H9 (cell line): ENCODE measurements at regions not wholly inside any gene's neighbourhood (a gene's known extent, or its start where the extent isn't known, plus 50 kb on each side); places are given as distances from the start of the nearest gene placed in this dataset.
"Not testable (repeated sequence)": the region's sequence is repeated elsewhere in the genome, so short reads cannot be mapped to it uniquely, and the experiment has no call there.

Experiments
- DNase-seq: peaks from one replicate; pipeline ENCODE4 v3.0.0-alpha.2; 2017
- H2AFZ ChIP-seq: one replicate; pipeline ENCODE4 v1.6.1; 2013; ENCODE audit warnings: mild to moderate bottlenecking, low read length, control low read depth, moderate library complexity
- H2AK5ac ChIP-seq: 2 replicates; pipeline ENCODE4 v1.6.1; 2013; ENCODE audit warnings: low read length, control low read depth, mixed read lengths; ENCODE audit not compliant: insufficient read length
- H2BK120ac ChIP-seq: one replicate; pipeline ENCODE4 v1.6.1; 2013; ENCODE audit warnings: low read depth, mild to moderate bottlenecking, low read length, control low read depth, inconsistent platforms; ENCODE audit not compliant: poor library complexity, severe bottlenecking
- H2BK12ac ChIP-seq: 2 replicates; pipeline ENCODE4 v1.6.1; 2013; ENCODE audit warnings: low read length, control low read depth, mixed read lengths, low read depth; ENCODE audit not compliant: insufficient read length
- H2BK15ac ChIP-seq: 2 replicates; pipeline ENCODE4 v1.6.1; 2013; ENCODE audit warnings: low read depth, low read length, control low read depth
- H2BK20ac ChIP-seq: one replicate; pipeline ENCODE4 v1.6.1; 2013; ENCODE audit warnings: low read depth, mild to moderate bottlenecking, low read length, control low read depth, inconsistent platforms; ENCODE audit not compliant: poor library complexity, severe bottlenecking
- H2BK5ac ChIP-seq: 2 replicates; pipeline ENCODE4 v1.6.1; 2013; ENCODE audit warnings: low read length, control low read depth, mixed read lengths; ENCODE audit not compliant: insufficient read length
- H3K14ac ChIP-seq: 2 replicates; pipeline ENCODE4 v1.6.1; 2013; ENCODE audit warnings: low read length, control low read depth; ENCODE audit not compliant: insufficient read depth
- H3K18ac ChIP-seq: 2 replicates; pipeline ENCODE4 v1.6.1; 2013; ENCODE audit warnings: low read depth, mild to moderate bottlenecking, mixed read lengths, low read length, control low read depth; ENCODE audit not compliant: insufficient read length
- H3K23ac ChIP-seq: 2 replicates; pipeline ENCODE4 v1.6.1; 2013; ENCODE audit warnings: low read length, control low read depth, mixed read lengths, low read depth; ENCODE audit not compliant: insufficient read length
- H3K23me2 ChIP-seq: 2 replicates; pipeline ENCODE4 v1.6.1; 2013; ENCODE audit warnings: low read depth, mild to moderate bottlenecking, mixed read lengths, low read length, control low read depth; ENCODE audit not compliant: insufficient read length, poor library complexity, severe bottlenecking
- H3K27ac ChIP-seq: 2 replicates; pipeline ENCODE4 v1.5.1; 2013; ENCODE audit warnings: low read length, control low read depth, mixed read lengths, low read depth; ENCODE audit not compliant: insufficient read length
- H3K27me3 ChIP-seq: 2 replicates; pipeline ENCODE4 v1.6.1; 2013; ENCODE audit warnings: low read length, control low read depth, inconsistent platforms; ENCODE audit not compliant: insufficient read depth
- H3K4ac ChIP-seq: 2 replicates; pipeline ENCODE4 v1.6.1; 2013; ENCODE audit warnings: low read depth, mild to moderate bottlenecking, control low read depth, inconsistent platforms, low read length, moderate library complexity
- H3K4me1 ChIP-seq: 2 replicates; pipeline ENCODE4 v1.6.1; 2013; ENCODE audit warnings: low read length, control low read depth, inconsistent platforms; ENCODE audit not compliant: insufficient read depth
- H3K4me2 ChIP-seq: 2 replicates; pipeline ENCODE4 v1.6.1; 2013; ENCODE audit warnings: low read length, control low read depth, mixed read lengths; ENCODE audit not compliant: insufficient read length, insufficient read depth
- H3K56ac ChIP-seq: 2 replicates; pipeline ENCODE4 v1.6.1; 2013; ENCODE audit warnings: low read depth, mild to moderate bottlenecking, mixed read lengths, low read length, control low read depth; ENCODE audit not compliant: insufficient read length
- H3K79me1 ChIP-seq: 2 replicates; pipeline ENCODE4 v1.6.1; 2013; ENCODE audit warnings: low read depth, mild to moderate bottlenecking, moderate library complexity, low read length, control low read depth, inconsistent platforms; ENCODE audit not compliant: insufficient read depth, poor library complexity, severe bottlenecking
- H3K79me2 ChIP-seq: 2 replicates; pipeline ENCODE4 v1.6.1; 2013; ENCODE audit warnings: low read length, control low read depth, inconsistent platforms; ENCODE audit not compliant: insufficient read depth
- H3K9ac ChIP-seq: 2 replicates; pipeline ENCODE4 v1.6.1; 2013; ENCODE audit warnings: low read length, control low read depth, mixed read lengths; ENCODE audit not compliant: insufficient read length; ENCODE audit errors: extremely low read depth
- H3K9me3 ChIP-seq: one replicate; pipeline ENCODE4 v1.6.1; 2013; ENCODE audit warnings: low read depth, low read length, inconsistent platforms; ENCODE audit not compliant: control insufficient read depth
- H3T11ph ChIP-seq: one replicate; pipeline ENCODE4 v1.6.1; 2013; ENCODE audit warnings: mild to moderate bottlenecking, low read length, control low read depth, inconsistent platforms
- H4K20me1 ChIP-seq: one replicate; pipeline ENCODE4 v1.6.1; 2013; ENCODE audit not compliant: control insufficient read depth, insufficient read length, insufficient read depth
- H4K5ac ChIP-seq: 2 replicates; pipeline ENCODE4 v1.6.1; 2013; ENCODE audit warnings: low read depth, mild to moderate bottlenecking, mixed read lengths, low read length, control low read depth; ENCODE audit not compliant: insufficient read length
- H4K8ac ChIP-seq: replicated peaks from 2 replicates; pipeline ENCODE4 v1.6.1; 2013; ENCODE audit warnings: low read length, control low read depth, mixed read lengths, low read depth; ENCODE audit not compliant: insufficient read length
- H4K91ac ChIP-seq: 2 replicates; pipeline ENCODE4 v1.6.1; 2013; ENCODE audit warnings: low read depth, mild to moderate bottlenecking, moderate library complexity, mixed read lengths, low read length, control low read depth; ENCODE audit not compliant: insufficient read length
- H3K27ac Mint-ChIP-seq, 3 experiments: 2 replicates in 2 of 3; 3 replicates in 1 of 3; pipeline ENCODE4 v1.8.0; 2020 to 2021; ENCODE audit warnings: mixed read lengths in 3 of 3, mild to moderate bottlenecking in 1 of 3, moderate library complexity in 1 of 3
- H3K27me3 Mint-ChIP-seq: 2 replicates; pipeline ENCODE4 v1.8.0; 2021; ENCODE audit warnings: low read depth, mild to moderate bottlenecking, moderate library complexity, mixed read lengths
- H3K36me3 Mint-ChIP-seq, 3 experiments: 2 replicates in 2 of 3; 3 replicates in 1 of 3; pipeline ENCODE4 v1.8.0; 2020 to 2021; ENCODE audit warnings: low read depth in 3 of 3, mixed read lengths in 3 of 3; ENCODE audit not compliant: insufficient read depth in 1 of 3
- H3K4me1 Mint-ChIP-seq, 2 experiments: 2 replicates each; pipeline ENCODE4 v1.8.0; 2020; ENCODE audit warnings: mixed read lengths in 2 of 2
- H3K4me3 Mint-ChIP-seq, 2 experiments: 2 replicates in 1 of 2; 3 replicates in 1 of 2; pipeline ENCODE4 v1.8.0; 2020 to 2021; ENCODE audit warnings: mild to moderate bottlenecking in 2 of 2, mixed read lengths in 2 of 2, moderate library complexity in 1 of 2
- H3K9me3 Mint-ChIP-seq, 2 experiments: 2 replicates in 1 of 2; 3 replicates in 1 of 2; pipeline ENCODE4 v1.8.0; 2020; ENCODE audit warnings: mild to moderate bottlenecking in 2 of 2, mixed read lengths in 2 of 2, moderate library complexity in 1 of 2
- WGBS: extraction: QIAGEN DNeasy Blood & Tissue Kit; methylation state at CpG from one replicate; pipeline ENCODE4 v1.1.7; 2013; ENCODE audit warnings: missing lambda C conversion rate, low lambda C conversion rate, mixed read lengths; ENCODE audit not compliant: insufficient read length; ENCODE audit errors: extremely low coverage; 5-methylcytosine and 5-hydroxymethylcytosine counted together

- not testable (repeated sequence) for H3T11ph ChIP-seq, H3K18ac ChIP-seq, H3K4me1 Mint-ChIP-seq, H2BK12ac ChIP-seq, H3K23me2 ChIP-seq, H3K4ac ChIP-seq, H3K9me3 Mint-ChIP-seq, H4K20me1 ChIP-seq, H3K9me3 ChIP-seq, H3K27ac Mint-ChIP-seq, H3K79me1 ChIP-seq, H3K14ac ChIP-seq, H2BK20ac ChIP-seq, H3K36me3 Mint-ChIP-seq, H4K8ac ChIP-seq, H2BK120ac ChIP-seq, H3K4me3 Mint-ChIP-seq, H2BK5ac ChIP-seq, H2BK15ac ChIP-seq, H3K23ac ChIP-seq, H3K79me2 ChIP-seq, H3K4me1 ChIP-seq, H3K27ac ChIP-seq, H2AK5ac ChIP-seq, H4K5ac ChIP-seq, H3K27me3 ChIP-seq, H3K56ac ChIP-seq, H3K9ac ChIP-seq, H2AFZ ChIP-seq, H4K91ac ChIP-seq, H3K4me2 ChIP-seq
- no CpG with 5 or more reads among the region's 49 CpGs for WGBS
- peaks cover 30% of the 10 kb centered on the region for H3K27me3 Mint-ChIP-seq
- DNase-seq: peak; percentile 43
These were observed 83.9 kb upstream of the ZNG1F start for GRCh38 chr9:41272879-41273548.

GRCh38 chr9:41270992-41271391 is 81.9 kb upstream of the ZNG1F start:
- not testable (repeated sequence) for H2AFZ ChIP-seq, H2AK5ac ChIP-seq, H3K4me1 ChIP-seq, H4K8ac ChIP-seq, H4K20me1 ChIP-seq, H3K9me3 Mint-ChIP-seq, H2BK5ac ChIP-seq, H3K27ac Mint-ChIP-seq, H3K4me3 Mint-ChIP-seq, DNase-seq, H3K4me1 Mint-ChIP-seq, H4K91ac ChIP-seq, H3K23me2 ChIP-seq, H4K5ac ChIP-seq, H3K36me3 Mint-ChIP-seq, H3K23ac ChIP-seq, H3K27ac ChIP-seq, H3K79me2 ChIP-seq, H2BK12ac ChIP-seq, H3K56ac ChIP-seq, H3K14ac ChIP-seq, H2BK120ac ChIP-seq, H2BK15ac ChIP-seq, H3K9me3 ChIP-seq, H3K4ac ChIP-seq, H3K18ac ChIP-seq, H2BK20ac ChIP-seq, H3T11ph ChIP-seq, H3K79me1 ChIP-seq, H3K27me3 ChIP-seq, H3K4me2 ChIP-seq, H3K9ac ChIP-seq
- no CpG with 5 or more reads among the region's 1 CpG for WGBS
- peaks cover 30% of the 10 kb centered on the region for H3K27me3 Mint-ChIP-seq
